ENCODE measurements at regions not wholly inside any gene's neighbourhood (a gene's known extent, or its start where the extent isn't known, plus 50 kb on each side); places are given as distances from the start of the nearest gene placed in this dataset.
"Not testable (repeated sequence)": the region's sequence is repeated elsewhere in the genome, so short reads cannot be mapped to it uniquely, and the experiment has no call there.

- H3K36me3 ChIP-seq (ENCODE audit: control insufficient read depth in 2 of 2, insufficient read depth in 2 of 2, low read length in 1 of 2); H3K9me3 ChIP-seq (ENCODE audit: control insufficient read depth in 2 of 2, insufficient read depth in 1 of 2, low read depth in 1 of 2, low read length in 1 of 2); H3K4me3 ChIP-seq (ENCODE audit: low read depth in 1 of 2, low read length in 2 of 2): not testable (repeated sequence)
Measured at GRCh38 chr15:77930907-77931306, 146.6 kb downstream of the TBC1D2B start.

DNA sequence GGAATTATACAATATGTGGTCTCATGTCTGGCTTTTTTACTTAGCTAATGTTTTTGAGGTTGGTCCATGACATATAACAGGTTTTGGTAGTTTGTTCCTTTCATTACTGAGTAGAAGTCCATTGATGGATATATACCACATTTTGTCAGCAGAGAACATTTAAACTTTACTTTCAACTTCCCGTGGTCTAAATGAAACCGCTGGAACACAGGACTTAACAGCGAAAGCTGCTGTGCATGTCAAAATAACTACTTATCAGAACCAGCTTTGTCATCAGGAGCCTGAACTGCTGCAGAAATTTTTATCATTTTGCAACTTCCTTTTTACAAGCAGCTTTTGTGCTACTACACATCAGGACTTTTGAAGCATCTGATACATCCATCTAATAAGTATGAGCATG lies 147.0 kb downstream of the TBC1D2B start:
- H3K27me3 ChIP-seq (ENCODE audit: control insufficient read depth in 1 of 2, insufficient read depth in 2 of 2, low read length in 2 of 2); H3K9me3 ChIP-seq (ENCODE audit: control insufficient read depth in 2 of 2, insufficient read depth in 1 of 2, low read depth in 1 of 2, low read length in 1 of 2); H3K4me1 ChIP-seq (ENCODE audit: control insufficient read depth in 2 of 2, insufficient read depth in 2 of 2, low read length in 1 of 2); H3K27ac ChIP-seq (ENCODE audit: low read depth in 2 of 2, low read length in 1 of 2); H3K36me3 ChIP-seq (ENCODE audit: control insufficient read depth in 2 of 2, insufficient read depth in 2 of 2, low read length in 1 of 2); H3K4me3 ChIP-seq (ENCODE audit: low read depth in 1 of 2, low read length in 2 of 2): not testable (repeated sequence)
- WGBS, 2 donors = 35 to 38% methylated on average over 3 of the region's 3 CpGs

More at GRCh38 chr15:77930907-77931306, 146.6 kb downstream of the TBC1D2B start:
- not testable (repeated sequence) for H3K27ac ChIP-seq (ENCODE audit: low read depth in 2 of 2, low read length in 1 of 2); H3K4me1 ChIP-seq (ENCODE audit: control insufficient read depth in 2 of 2, insufficient read depth in 2 of 2, low read length in 1 of 2); H3K27me3 ChIP-seq (ENCODE audit: control insufficient read depth in 1 of 2, insufficient read depth in 2 of 2, low read length in 2 of 2)
- 50 to 59% methylated on average over 3 of the region's 4 CpGs for WGBS, 2 donors

- WGBS, 2 donors = 93% methylated on average over 11 of the region's 11 CpGs
- H3K9me3 ChIP-seq (ENCODE audit: control insufficient read depth in 2 of 2, insufficient read depth in 1 of 2, low read depth in 1 of 2, low read length in 1 of 2); H3K36me3 ChIP-seq (ENCODE audit: control insufficient read depth in 2 of 2, insufficient read depth in 2 of 2, low read length in 1 of 2); H3K27ac ChIP-seq (ENCODE audit: low read depth in 2 of 2, low read length in 1 of 2); H3K4me3 ChIP-seq (ENCODE audit: low read depth in 1 of 2, low read length in 2 of 2); H3K4me1 ChIP-seq (ENCODE audit: control insufficient read depth in 2 of 2, insufficient read depth in 2 of 2, low read length in 1 of 2); H3K27me3 ChIP-seq (ENCODE audit: control insufficient read depth in 1 of 2, insufficient read depth in 2 of 2, low read length in 2 of 2): not testable (repeated sequence)
Measured at GRCh38 chr15:77926789-77927188, 150.7 kb downstream of the TBC1D2B start.

DNA sequence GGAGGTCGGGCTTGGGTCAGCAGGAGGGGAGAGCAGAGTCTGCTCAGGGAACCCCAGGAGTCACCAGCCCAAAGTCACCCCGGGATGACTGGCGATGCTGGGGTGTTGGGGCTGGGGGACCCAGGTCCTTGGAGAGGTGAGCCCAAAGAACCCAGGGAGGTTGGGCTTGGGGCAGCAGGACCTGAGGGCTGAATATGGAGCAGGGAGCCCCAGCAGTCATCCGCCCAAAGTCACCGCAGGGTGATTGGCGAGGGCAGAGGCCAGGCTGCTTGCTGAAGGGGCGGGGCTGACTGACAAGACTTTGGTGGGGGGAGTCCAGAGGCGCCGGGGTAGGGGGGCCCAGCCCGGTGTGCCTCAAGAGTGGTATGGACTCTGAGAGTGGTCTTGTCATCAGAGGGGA lies 151.2 kb downstream of the TBC1D2B start:
- H3K4me1 ChIP-seq (ENCODE audit: control insufficient read depth in 2 of 2, insufficient read depth in 2 of 2, low read length in 1 of 2); H3K36me3 ChIP-seq (ENCODE audit: control insufficient read depth in 2 of 2, insufficient read depth in 2 of 2, low read length in 1 of 2); H3K9me3 ChIP-seq (ENCODE audit: control insufficient read depth in 2 of 2, insufficient read depth in 1 of 2, low read depth in 1 of 2, low read length in 1 of 2); H3K27me3 ChIP-seq (ENCODE audit: control insufficient read depth in 1 of 2, insufficient read depth in 2 of 2, low read length in 2 of 2); H3K4me3 ChIP-seq (ENCODE audit: low read depth in 1 of 2, low read length in 2 of 2); H3K27ac ChIP-seq (ENCODE audit: low read depth in 2 of 2, low read length in 1 of 2): not testable (repeated sequence)
- 84 to 88% methylated on average over 9 of the region's 10 CpGs for WGBS, 2 donors

DNA sequence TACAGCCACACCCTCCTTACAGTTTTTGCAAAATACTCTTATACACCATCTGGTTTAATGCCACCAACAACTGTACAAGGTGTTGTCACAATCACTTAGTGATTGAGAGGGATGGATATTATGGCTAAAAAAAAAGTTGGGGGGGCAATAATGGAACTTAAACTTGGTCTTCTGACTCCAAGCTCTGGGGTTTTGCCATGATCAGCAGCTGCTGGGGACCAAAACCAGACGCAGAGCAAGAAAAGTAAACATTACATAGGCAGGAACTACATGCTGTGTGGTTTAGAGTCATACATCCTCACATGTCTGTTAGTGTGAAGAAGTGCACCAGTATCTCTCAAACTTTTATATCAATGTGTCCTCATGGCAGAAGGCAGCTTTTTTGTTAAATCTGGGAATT lies 152.4 kb downstream of the TBC1D2B start:
- not testable (repeated sequence) for H3K27ac ChIP-seq (ENCODE audit: low read depth in 2 of 2, low read length in 1 of 2); H3K27me3 ChIP-seq (ENCODE audit: control insufficient read depth in 1 of 2, insufficient read depth in 2 of 2, low read length in 2 of 2); H3K9me3 ChIP-seq (ENCODE audit: control insufficient read depth in 2 of 2, insufficient read depth in 1 of 2, low read depth in 1 of 2, low read length in 1 of 2); H3K36me3 ChIP-seq (ENCODE audit: control insufficient read depth in 2 of 2, insufficient read depth in 2 of 2, low read length in 1 of 2); H3K4me1 ChIP-seq (ENCODE audit: control insufficient read depth in 2 of 2, insufficient read depth in 2 of 2, low read length in 1 of 2); H3K4me3 ChIP-seq (ENCODE audit: low read depth in 1 of 2, low read length in 2 of 2)
- WGBS, 2 donors = 37 to 38% methylated on average over 1 of the region's 1 CpG

- WGBS, 2 donors = 61 to 80% methylated on average over 4 of the region's 4 CpGs
- no peaks in the 10 kb centered on the region for H3K4me1 ChIP-seq (ENCODE audit: control insufficient read depth in 2 of 2, insufficient read depth in 2 of 2, low read length in 1 of 2)
- H3K4me3 ChIP-seq (ENCODE audit: low read depth in 1 of 2, low read length in 2 of 2) = no peak overlapping the region
- no peaks in the 10 kb centered on the region for H3K36me3 ChIP-seq (ENCODE audit: control insufficient read depth in 2 of 2, insufficient read depth in 2 of 2, low read length in 1 of 2)
- no peaks in the 10 kb centered on the region for H3K9me3 ChIP-seq (ENCODE audit: control insufficient read depth in 2 of 2, insufficient read depth in 1 of 2, low read depth in 1 of 2, low read length in 1 of 2)
- H3K27ac ChIP-seq (ENCODE audit: low read depth in 2 of 2, low read length in 1 of 2) = no peak overlapping the region
- no peaks in the 10 kb centered on the region for H3K27me3 ChIP-seq (ENCODE audit: control insufficient read depth in 1 of 2, insufficient read depth in 2 of 2, low read length in 2 of 2)
Measured at GRCh38 chr15:77921664-77922063, 155.8 kb downstream of the TBC1D2B start.

DNA sequence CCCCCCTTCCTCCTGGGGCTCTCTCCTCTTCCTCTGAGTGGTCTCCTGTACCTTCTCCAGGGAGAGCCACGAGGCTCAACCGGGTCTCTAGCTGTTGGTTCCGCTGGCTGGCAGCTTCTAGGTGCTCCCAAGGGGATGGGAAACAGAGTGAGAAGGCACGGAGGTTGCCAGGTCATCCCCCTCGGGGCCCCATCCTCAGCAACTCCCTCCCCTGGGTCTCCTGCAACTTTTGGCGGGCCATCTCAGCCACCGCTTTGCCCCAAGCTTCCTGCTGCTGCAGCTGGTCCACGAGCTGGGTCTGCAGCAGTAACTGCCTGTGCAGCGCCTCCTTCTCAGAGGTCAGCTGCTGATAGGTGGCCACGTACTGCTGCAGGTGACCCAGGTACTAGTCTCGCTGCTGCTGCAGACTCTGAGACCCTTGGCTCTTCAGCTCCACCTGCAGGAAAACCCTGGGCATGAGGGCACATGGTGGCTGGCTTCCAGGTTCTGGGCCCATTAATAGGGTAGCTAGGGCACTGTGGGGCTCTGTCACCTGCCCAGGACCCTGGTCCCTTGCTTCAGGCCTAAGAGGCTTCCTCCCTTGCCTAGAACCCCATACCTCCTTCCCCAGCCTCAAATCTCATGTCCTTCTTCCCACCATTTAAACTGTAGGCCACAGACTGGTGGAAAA lies 160.4 kb downstream of the TBC1D2B start:
- not testable (repeated sequence) for H3K27me3 ChIP-seq (ENCODE audit: control insufficient read depth in 1 of 2, insufficient read depth in 2 of 2, low read length in 2 of 2); H3K4me1 ChIP-seq (ENCODE audit: control insufficient read depth in 2 of 2, insufficient read depth in 2 of 2, low read length in 1 of 2); H3K36me3 ChIP-seq (ENCODE audit: control insufficient read depth in 2 of 2, insufficient read depth in 2 of 2, low read length in 1 of 2); H3K9me3 ChIP-seq (ENCODE audit: control insufficient read depth in 2 of 2, insufficient read depth in 1 of 2, low read depth in 1 of 2, low read length in 1 of 2); H3K4me3 ChIP-seq (ENCODE audit: low read depth in 1 of 2, low read length in 2 of 2); H3K27ac ChIP-seq (ENCODE audit: low read depth in 2 of 2, low read length in 1 of 2)
- WGBS, 2 donors = 66 to 75% methylated on average over 9 to 10 of the region's 11 CpGs

GRCh38 chr15:77915961-77916330 lies 161.6 kb downstream of the TBC1D2B start:
- 89 to 93% methylated on average over 6 of the region's 6 CpGs for WGBS, 2 donors
- H3K36me3 ChIP-seq (ENCODE audit: control insufficient read depth in 2 of 2, insufficient read depth in 2 of 2, low read length in 1 of 2); H3K9me3 ChIP-seq (ENCODE audit: control insufficient read depth in 2 of 2, insufficient read depth in 1 of 2, low read depth in 1 of 2, low read length in 1 of 2); H3K27ac ChIP-seq (ENCODE audit: low read depth in 2 of 2, low read length in 1 of 2); H3K27me3 ChIP-seq (ENCODE audit: control insufficient read depth in 1 of 2, insufficient read depth in 2 of 2, low read length in 2 of 2); H3K4me1 ChIP-seq (ENCODE audit: control insufficient read depth in 2 of 2, insufficient read depth in 2 of 2, low read length in 1 of 2); H3K4me3 ChIP-seq (ENCODE audit: low read depth in 1 of 2, low read length in 2 of 2): not testable (repeated sequence)

DNA sequence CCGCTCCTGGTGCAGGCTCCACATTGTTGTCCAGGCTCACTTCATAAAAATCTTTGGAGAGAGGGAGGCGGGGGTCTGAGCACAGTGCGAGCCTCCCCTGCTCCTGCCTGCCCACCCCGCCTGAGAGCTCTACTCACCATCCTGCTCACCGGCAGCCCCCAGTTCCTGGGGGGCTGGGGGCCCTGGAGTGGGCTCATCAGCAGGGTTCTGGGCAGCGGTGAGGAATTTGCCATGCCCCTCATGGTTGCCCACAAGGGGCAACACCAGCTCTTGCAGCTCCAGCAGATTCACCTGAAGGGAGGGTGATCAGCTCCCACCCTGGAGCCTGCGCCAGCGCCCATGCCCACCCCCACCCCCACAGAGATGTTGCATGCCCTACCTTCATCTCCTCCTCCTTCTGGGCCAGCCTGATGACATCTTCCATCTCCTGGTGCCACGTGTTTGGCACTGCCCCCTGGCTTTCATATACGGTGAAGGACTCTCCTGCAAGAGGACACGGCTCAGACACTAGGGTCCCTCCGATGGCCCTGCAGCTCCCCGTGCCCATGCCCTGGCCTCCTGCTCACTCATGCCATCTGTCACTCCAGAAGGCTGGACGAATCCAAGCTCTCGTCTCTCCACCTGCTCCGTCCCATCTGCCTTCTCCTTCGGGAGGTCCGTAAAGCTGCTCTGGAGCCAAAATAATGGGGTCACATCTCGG lies 162.1 kb downstream of the TBC1D2B start:
- H3K9me3 ChIP-seq (ENCODE audit: control insufficient read depth in 2 of 2, insufficient read depth in 1 of 2, low read depth in 1 of 2, low read length in 1 of 2) = no peaks in the 10 kb centered on the region
- 82 to 87% methylated on average over 17 to 19 of the region's 19 CpGs for WGBS, 2 donors
- no peaks in the 10 kb centered on the region for H3K27me3 ChIP-seq (ENCODE audit: control insufficient read depth in 1 of 2, insufficient read depth in 2 of 2, low read length in 2 of 2)
- no peaks in the 10 kb centered on the region for H3K36me3 ChIP-seq (ENCODE audit: control insufficient read depth in 2 of 2, insufficient read depth in 2 of 2, low read length in 1 of 2)
- H3K4me1 ChIP-seq (ENCODE audit: control insufficient read depth in 2 of 2, insufficient read depth in 2 of 2, low read length in 1 of 2) = no peaks in the 10 kb centered on the region
- no peak overlapping the region for H3K27ac ChIP-seq (ENCODE audit: low read depth in 2 of 2, low read length in 1 of 2)
- no peak overlapping the region for H3K4me3 ChIP-seq (ENCODE audit: low read depth in 1 of 2, low read length in 2 of 2)

DNA sequence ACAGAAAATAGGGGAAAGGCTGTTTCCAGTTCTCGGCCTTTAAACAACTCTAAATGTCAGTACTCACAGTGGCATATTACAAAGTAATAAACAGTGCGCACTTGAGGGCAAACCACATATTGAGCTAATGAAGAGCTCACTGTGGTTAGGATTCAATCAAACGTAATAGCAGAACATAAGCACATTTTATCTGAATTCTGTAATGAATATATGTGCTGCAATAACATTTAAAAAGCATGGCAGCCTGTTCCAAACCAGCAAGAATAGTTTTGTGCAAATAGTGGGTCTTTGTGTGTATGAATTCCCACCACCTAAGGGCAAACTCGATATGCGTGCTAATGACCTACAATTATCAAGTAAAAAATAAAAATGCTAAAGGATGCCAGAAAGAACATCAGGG lies 163.0 kb downstream of the TBC1D2B start:
- H3K27me3 ChIP-seq (ENCODE audit: control insufficient read depth in 1 of 2, insufficient read depth in 2 of 2, low read length in 2 of 2); H3K4me3 ChIP-seq (ENCODE audit: low read depth in 1 of 2, low read length in 2 of 2); H3K9me3 ChIP-seq (ENCODE audit: control insufficient read depth in 2 of 2, insufficient read depth in 1 of 2, low read depth in 1 of 2, low read length in 1 of 2); H3K27ac ChIP-seq (ENCODE audit: low read depth in 2 of 2, low read length in 1 of 2); H3K4me1 ChIP-seq (ENCODE audit: control insufficient read depth in 2 of 2, insufficient read depth in 2 of 2, low read length in 1 of 2); H3K36me3 ChIP-seq (ENCODE audit: control insufficient read depth in 2 of 2, insufficient read depth in 2 of 2, low read length in 1 of 2): not testable (repeated sequence)
- WGBS, 2 donors = 69 to 76% methylated on average over 5 of the region's 5 CpGs

Measured in esophagus (tissue), 2 donors.